ENCODE measurements at regions not wholly inside any gene's neighbourhood (a gene's known extent, or its start where the extent isn't known, plus 50 kb on each side); places are given as distances from the start of the nearest gene placed in this dataset.

DNA sequence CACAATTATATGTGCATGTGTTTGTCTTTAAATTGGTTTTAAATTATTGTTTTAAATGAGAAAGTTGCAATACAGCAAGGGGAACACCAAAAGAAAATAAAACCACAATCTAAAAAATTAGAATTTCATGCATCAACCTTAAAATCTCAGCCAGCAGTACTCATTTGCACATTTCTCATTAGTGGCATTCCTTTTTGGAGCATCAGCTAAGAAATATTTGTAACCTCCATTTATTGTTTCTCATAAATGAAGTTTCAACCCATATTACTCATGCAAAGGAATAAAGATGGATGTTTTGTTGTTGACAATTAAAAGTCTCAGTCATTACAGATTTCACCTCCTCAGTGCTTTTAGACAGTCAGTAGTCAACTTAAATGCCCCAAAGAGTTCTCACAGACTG lies 160.1 kb downstream of the TBX15 start:
- TF ChIP-seq, protein P1, sequence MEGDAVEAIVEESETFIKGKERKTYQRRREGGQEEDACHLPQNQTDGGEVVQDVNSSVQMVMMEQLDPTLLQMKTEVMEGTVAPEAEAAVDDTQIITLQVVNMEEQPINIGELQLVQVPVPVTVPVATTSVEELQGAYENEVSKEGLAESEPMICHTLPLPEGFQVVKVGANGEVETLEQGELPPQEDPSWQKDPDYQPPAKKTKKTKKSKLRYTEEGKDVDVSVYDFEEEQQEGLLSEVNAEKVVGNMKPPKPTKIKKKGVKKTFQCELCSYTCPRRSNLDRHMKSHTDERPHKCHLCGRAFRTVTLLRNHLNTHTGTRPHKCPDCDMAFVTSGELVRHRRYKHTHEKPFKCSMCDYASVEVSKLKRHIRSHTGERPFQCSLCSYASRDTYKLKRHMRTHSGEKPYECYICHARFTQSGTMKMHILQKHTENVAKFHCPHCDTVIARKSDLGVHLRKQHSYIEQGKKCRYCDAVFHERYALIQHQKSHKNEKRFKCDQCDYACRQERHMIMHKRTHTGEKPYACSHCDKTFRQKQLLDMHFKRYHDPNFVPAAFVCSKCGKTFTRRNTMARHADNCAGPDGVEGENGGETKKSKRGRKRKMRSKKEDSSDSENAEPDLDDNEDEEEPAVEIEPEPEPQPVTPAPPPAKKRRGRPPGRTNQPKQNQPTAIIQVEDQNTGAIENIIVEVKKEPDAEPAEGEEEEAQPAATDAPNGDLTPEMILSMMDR (IDR thresholded peaks at IDR 0.05; ENCODE audit: control extremely low read depth, extremely low read depth, low read depth, missing control alignments): no peak
- POLR2A ChIA-PET: no interaction called here
- no peak for DNase-seq (ENCODE audit: extremely low spot score)
- CTCF ChIA-PET: no interaction called here

- POLR2A ChIA-PET: no interaction called here
- TF ChIP-seq, protein P1 (IDR thresholded peaks at IDR 0.05; ENCODE audit: control extremely low read depth, extremely low read depth, low read depth, missing control alignments): no peak
- CTCF ChIA-PET: no interaction called here
- no peak for DNase-seq (ENCODE audit: extremely low spot score)
Measured at GRCh38 chr1:118827636-118828035, 160.5 kb downstream of the TBX15 start.

DNA sequence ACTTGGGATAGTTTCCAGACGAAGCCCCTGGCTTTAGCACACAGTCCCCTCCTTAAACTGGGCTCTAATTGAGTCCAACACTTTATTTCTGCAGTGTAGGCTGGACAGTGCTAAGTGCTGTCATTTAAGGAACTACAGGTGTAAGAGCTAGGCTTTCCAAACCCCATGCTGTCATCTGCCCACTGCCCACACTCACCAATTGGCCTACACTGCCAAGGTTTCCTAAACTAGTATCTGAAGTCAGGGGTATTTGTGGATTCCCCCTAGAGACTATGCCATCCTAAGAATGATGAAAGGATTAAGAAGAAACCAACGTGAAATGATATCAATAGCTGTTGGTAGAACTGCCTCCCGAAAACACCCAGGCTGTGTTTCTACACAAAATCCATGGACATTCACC lies 160.9 kb downstream of the TBX15 start:
- DNase-seq (ENCODE audit: extremely low spot score): no peak
- POLR2A ChIA-PET: no interaction called here
- TF ChIP-seq, protein P1 (IDR thresholded peaks at IDR 0.05; ENCODE audit: control extremely low read depth, extremely low read depth, low read depth, missing control alignments): no peak
- CTCF ChIA-PET: no interaction called here

- ChIA-PET POLR2A (no interaction called here), CTCF (interaction anchor here (0.8 kb wide), 1 partner anchor 32 kb away, joined by 3 read pairs; no protein-coding TSS in a partner anchor)
- TF ChIP-seq, protein P1 (IDR thresholded peaks at IDR 0.05; ENCODE audit: control extremely low read depth, extremely low read depth, low read depth, missing control alignments): no peak
- DNase-seq (ENCODE audit: extremely low spot score): no peak
Measured at GRCh38 chr1:118826669-118827068, 161.5 kb downstream of the TBX15 start.

- no peak for DNase-seq (ENCODE audit: extremely low spot score)
- POLR2A ChIA-PET: no interaction called here
Measured at GRCh38 chr1:118825619-118826018, 162.5 kb downstream of the TBX15 start.

DNA sequence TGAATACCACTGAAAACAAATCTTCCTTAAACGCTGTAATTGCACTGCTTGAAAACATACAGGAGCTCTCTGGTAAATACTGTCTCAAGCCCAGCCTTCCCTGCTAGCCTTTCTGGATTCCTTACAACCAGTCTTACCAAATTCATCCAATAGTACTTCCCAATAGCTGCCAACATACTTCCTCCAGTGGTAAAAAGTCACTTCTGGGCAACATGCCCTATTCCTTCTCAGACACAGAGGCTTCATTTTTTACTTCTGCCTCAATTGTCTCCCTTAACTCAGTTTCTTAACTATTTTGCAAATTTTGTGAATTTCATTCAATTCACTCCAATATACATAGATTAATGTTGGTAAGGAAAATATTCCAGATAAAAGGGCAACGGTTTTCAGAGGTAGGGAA lies 166.3 kb downstream of the TBX15 start:
- no peak for DNase-seq (ENCODE audit: extremely low spot score)
- CTCF ChIA-PET: no interaction called here
- POLR2A ChIA-PET: no interaction called here
- TF ChIP-seq, protein P1 (IDR thresholded peaks at IDR 0.05; ENCODE audit: control extremely low read depth, extremely low read depth, low read depth, missing control alignments): no peak

More at GRCh38 chr1:118825619-118826018, 162.5 kb downstream of the TBX15 start:
- CTCF ChIA-PET: interaction anchor here (0.8 to 1.1 kb wide), 2 partner anchors 31 to 40 kb away, joined by 3 read pairs; no protein-coding TSS in a partner anchor
- TF ChIP-seq, protein P1 (IDR thresholded peaks at IDR 0.05; ENCODE audit: control extremely low read depth, extremely low read depth, low read depth, missing control alignments): no peak

DNA sequence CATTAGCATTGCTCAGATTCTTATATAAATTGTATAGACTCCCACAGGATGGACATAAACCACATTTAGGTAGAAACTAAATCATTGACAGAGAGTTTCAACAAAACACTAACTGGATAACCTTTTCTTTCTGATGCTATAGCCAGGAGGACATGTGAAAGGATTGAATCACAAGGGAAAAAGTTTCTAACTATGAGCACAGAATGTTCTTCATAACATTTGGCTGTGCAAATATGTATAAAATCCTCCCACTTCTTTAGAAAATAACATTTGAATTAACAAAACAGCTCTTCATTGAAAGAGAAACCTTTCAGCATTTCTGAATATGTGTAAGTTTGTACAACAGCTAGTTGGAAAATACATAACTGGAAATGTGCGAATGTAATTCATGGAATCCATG lies 167.3 kb downstream of the TBX15 start:
- POLR2A ChIA-PET: no interaction called here
- TF ChIP-seq, protein P1 (IDR thresholded peaks at IDR 0.05; ENCODE audit: control extremely low read depth, extremely low read depth, low read depth, missing control alignments): no peak
- CTCF ChIA-PET: interaction anchor here (1.5 kb wide), 1 partner anchor 9 kb away, joined by 3 read pairs; no protein-coding TSS in a partner anchor
- DNase-seq (ENCODE audit: extremely low spot score): no peak

All from GM10248 (cell line).